KG1 (cell line): ENCODE measurements at regions not wholly inside any gene's neighbourhood (a gene's known extent, or its start where the extent isn't known, plus 50 kb on each side); places are given as distances from the start of the nearest gene placed in this dataset.

Source experiments
- DNase-seq: peaks from one replicate; lab custom pipeline; 2025; lab: John Stamatoyannopoulos, UW

DNA sequence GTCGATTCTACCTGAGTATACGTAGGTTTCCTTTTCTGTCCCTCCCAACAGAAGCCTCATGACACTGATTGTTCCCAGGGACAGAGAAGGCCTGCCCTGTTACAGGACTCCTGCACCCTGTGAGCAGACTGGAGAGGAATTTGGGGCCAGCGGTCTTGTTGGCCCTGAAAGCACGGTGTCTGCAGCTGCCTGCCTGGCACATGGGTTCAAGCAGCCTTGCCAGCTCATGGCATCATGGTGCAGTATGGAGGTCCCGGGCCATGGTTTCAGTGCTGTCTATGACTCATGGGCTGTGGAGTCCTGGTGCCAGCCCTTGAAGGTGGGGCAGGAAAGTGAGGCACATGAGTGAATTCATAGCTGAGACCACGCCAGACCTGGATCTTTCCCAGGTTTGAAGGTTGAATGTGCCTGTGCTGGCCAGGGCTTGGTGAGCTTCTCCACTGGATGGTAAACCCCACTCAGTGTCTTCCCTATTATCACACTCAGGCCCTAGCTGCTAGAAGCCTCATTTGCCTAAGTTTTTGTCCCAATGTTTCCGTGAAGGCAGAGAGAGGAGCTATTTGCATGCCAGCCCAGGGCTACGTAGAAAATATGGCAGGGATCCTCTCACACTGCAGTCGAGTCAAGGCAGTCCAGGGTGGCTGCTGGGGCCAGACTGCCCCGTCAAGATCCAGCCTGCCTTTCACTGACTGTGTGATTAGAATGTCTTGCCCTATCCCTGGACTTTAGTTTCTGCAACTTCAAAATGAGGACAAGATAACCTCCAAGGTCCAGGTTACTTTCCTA, 277.2 kb upstream of the CCL2 start:
- no peak for DNase-seq

DNA sequence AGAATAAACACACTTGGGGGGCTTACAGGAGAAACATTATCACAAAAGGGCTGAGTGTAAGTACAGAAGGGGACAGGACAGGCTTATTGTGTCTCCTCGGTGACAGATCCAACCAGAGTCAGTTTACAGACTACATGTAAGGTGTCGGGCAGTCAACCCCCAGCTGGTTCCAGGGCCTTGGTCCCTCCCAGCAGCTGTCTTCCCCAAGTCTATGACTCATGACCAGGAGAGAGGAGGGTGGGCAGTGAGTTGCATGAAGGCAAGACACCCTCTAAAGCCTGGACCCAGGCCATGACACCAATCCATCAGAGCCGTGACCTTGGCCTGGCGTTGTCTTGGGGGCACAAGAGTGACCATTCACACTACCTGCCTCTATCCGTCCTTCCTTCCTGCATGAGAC, 276.2 kb upstream of the CCL2 start:
- no peak for DNase-seq

DNA sequence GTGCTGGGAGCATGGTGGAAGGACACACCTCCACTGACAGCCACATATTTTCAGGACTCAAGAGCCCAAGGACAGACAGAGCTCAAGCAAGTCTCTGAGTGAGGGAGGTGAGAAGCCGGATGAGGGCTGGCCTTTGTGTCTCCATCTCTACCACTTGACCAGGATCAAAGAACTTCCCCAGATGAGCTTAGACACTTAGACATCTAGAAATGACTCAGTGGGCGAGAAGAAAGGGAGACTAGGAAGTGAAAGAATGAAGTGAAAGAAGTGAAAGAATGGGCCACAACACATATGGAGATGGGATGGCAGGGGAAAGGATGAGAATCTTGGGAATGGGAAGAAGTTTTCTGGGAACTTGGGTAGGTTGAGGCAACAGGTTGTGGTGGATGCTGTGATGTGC, 274.9 kb upstream of the CCL2 start:
- DNase-seq: no peak

DNA sequence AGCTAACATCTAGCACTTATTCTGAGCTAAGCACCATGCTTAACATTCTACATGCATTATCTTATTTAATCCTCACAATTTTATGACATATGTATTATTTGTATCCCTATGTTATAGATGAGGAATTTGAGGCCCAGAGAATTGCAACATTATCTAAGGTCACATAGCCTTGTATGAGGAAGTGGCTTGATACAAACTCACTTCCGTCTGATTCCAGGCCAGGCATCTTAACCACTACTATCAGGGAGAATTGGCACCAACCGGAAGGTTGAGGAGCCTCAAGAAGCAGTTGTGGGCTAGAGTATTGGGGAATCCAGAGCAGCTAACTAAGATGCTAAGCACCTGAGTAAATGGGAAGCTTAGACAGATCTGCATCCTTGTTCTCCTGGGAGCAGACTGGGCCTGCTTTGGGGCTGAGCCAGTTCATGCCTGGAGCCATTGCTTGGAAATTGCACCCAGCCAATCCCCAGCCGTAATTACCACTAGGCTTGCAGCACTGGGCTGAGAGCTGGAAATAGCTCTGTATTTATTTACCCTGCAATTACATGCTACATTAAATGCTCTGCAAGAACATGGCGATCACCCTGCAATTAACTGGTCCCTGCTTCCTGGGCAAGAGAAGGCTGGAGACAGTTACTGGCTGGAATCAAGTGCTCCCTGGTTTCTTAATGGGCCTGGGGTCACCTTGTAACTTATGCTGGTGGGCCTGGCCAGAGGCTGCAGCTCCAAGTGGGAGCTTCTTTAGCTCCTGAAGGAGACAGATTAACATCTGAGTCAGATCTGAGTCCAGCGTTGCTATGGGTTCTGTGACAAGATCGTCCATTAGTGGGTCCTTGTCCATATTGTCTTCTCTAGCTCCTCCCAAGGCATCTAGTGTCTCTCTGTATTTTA, 273.1 kb upstream of the CCL2 start:
- no peak for DNase-seq

DNA sequence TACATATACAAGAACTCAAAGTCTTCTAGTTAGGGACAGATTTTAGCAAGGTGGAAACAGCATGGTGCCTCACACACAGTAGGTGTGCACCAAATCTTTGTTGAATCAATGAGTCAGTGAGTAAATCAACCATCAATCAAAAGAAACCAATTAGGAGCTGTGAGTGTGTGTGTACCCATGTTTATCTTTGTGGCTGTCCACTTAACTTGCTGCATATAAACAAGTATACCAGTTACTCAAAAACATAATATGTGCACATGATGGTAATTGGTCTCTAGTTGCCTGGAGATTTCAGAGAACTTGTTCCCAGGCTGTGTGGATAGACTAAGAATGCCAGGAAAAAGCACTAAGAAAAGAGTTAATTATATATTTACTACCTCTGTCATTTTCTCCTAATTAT, 272.2 kb upstream of the CCL2 start:
- no peak for DNase-seq

DNA sequence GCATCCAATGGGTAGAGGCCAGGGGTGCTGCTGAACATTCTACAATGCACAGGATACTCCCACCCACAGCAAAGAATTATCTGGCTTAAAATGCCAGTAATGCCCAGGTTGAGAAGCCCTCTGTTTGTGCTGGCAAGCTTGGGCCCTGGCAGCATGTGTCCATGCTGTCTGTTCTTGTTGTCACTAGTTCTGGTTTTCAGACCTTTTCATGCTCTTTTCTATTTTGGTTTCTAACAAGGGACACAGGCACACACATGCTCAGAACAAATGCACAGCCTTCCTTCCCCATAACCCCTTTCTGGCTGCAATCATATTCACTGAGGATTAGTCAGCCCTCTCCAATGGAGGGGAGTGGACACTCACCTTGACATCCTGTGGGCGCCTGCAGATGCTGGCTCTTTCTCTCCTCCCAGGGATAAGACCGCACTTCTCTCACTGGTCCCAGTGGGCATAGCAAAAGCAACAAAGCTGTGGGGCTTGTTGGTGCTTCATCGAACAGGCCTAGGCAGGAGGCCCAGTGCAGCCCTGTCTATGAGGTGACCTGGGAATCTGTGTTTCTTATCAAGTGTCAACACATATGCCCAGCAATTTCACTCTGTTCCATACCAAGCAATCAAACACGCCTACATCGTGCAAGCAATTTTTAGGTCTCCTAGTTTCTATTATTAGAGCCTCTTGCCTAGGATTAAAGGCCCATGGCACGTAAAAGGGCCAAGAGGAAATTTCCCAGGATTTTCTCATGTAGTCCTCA, 271.1 kb upstream of the CCL2 start:
- DNase-seq: no peak

DNA sequence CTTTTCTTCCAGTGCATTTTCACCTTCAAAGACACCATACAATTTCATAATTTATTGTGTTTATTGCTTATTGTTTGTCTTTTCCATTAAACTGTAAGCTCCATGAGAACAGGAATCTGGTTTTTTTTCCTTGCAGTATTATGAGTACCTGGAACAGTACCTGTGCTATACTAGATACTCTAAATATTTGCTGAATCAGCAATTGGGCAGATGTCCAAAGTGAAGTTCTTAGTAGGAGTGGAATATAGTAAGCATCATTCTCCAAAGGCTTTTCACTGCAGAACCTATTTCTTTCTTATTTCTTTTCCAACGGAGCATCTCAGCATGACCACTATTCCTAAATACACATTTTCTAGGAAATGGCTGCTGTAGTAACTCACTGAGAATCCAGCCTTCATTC, 269.0 kb upstream of the CCL2 start:
- no peak for DNase-seq

DNA sequence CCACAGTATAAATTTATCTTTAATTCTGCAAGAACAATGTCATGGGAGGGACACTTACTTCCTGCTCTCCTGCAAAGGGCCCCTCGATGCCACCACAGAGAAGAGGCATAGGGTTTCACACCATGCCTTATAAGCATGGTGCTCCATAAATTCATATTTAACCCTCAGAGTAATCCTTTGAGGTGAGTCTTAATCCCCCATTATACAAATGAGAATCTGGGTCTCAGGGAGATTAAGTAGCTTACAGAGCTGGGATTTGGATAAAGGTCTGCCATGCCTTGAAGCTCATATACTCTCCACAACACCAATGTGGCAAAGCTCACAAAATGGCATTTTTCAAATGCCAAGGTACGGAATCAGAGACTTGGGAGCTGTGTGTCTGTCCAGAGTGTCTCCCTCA, 268.5 kb upstream of the CCL2 start:
- DNase-seq: no peak

DNA sequence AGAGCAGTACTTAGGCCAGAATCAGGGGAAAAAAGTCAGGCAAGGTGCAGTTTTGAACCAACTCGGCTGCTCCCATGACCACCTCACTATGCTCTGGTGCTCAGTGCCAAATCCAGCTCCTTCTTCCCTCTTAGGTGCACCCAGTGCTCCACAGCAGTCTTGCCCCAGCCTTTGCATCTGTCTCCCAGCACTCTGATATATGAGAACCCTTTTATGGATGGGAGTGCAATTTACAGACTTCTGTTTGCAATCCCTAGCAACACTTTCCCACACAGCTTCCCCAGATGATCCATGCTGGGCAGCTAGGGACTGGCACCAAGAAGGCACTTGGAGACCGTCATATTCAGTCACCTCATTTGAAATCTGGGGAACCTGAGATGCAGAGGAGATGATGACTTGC, 267.9 kb upstream of the CCL2 start:
- DNase-seq: no peak

DNA sequence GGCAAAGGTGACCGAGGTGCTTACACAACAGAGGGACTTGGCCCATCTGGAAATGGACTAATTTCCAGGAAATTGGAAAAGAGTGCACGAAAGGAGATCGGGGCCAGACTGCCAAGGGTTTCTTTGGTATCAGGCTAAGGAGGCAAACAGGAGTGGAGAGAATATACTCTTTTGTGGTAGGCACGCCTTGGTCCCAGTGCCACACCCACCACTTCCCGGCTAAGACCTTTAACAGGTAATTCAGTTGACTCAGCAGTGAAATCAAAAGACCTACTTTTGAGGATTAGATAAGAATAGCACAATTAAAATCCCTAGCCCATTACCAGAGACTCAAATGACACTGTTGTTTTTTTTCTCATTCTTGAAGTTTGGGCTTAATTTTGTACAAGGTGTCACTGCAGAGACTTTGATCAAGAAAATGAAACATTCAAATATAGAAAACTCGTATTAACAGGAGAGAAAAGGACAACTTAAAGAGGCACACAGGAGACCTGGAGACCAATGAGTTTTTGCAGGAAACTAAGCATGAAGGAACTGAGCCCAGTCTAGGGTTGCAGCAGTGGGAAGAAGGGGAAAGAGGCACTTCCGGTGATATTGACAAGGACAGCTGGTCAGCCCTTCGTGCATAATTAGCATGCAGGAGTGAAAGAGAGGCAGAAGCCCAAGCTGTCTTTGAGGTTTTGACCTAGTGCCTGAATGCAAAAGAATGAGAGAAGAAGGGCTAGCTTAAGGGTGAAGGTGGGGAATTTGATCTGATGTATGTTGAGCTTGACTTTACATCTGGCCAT, 265.5 kb upstream of the CCL2 start:
- DNase-seq: no peak

DNA sequence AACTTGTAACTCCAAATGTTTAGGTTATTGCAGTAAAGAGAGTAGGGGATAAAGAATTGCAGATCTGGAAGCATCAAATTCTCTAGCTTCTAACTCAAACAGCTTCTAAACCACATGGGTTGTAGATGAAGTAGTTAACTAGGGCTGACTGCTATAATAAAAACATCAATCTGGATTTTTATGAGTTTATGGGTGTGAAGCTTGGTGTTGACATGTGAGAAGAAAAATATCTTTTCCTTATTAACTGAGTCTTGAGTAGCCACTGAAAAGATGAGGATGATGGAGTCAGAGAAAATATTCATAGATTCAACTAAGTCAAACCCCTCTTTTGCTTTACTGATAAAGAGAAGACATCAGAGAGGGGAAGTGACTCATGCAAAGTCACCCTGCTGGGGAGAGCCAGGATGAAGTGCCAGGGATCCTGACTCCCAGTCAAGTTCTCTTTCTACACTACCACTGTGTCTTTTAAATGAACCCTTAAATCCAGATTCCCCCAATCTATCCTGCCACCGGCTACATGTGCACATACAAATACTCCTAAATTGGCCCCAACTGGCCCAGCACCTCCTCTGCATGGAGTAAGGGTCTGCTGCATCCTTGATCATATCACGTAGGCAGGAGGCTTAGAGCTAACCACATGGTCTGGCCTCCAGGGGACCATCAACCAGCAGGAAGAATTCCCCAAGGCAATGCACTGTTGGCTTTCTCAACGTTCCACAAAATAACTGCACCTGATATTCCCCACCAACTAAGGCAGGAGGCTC, 264.0 kb upstream of the CCL2 start:
- DNase-seq: no peak

DNA sequence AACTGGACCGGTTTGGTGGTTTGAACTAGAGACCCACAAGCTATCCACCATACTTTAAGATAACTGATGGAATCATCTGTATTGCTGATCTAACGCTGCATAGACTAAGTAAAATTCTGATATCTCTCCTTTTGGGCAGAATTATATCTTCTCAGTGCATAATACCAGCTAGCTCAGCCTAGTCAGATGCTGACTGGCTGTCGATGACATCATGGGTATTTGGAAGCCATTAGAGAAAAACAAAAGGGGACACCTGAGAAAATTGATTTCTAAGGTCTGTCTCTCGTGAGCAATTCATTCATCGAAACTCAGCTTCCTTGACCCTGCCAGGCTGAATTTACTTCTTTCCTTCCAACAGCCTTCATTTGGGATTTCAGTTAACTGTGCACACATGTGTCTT, 263.0 kb upstream of the CCL2 start:
- no peak for DNase-seq

DNA sequence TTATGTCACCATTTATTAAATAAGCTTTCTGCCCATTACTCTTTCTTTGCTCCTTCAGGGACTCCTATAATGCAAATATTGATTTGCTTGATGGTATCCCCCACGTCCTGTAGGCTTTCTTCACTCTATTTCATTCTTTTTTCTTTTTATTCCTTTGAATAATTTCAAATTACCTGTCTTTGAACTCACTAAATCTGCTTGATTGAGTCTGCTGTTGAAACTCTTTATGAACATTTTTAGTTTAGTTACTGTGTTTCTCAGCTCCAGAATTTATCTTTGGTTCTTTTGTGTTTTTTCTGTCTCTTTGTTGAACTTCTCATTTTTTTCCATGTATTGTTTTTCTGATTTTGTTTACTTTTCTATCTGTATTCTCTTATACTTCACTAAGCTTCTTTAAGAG, 254.4 kb upstream of the CCL2 start:
- DNase-seq: no peak

DNA sequence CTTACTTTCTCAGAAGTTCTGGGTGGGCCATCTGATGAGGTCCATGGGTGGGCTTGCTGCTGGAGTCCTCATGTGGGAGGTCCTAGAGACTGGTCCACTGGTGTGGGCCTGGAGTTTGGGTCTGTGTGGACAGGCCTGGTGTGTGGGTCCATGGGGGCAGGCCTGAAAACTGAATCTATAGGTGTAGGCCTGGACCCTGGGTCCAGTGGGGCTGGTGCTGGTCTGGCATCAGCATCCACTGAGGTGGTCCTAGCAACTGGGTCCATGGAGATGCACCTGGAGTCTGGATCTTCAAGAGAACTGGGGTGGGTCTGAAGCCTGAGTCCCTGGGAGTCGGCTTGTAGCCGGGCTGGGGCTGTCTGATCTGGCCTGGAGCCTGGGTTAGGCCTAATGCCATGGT, 253.8 kb upstream of the CCL2 start:
- DNase-seq: no peak

DNA sequence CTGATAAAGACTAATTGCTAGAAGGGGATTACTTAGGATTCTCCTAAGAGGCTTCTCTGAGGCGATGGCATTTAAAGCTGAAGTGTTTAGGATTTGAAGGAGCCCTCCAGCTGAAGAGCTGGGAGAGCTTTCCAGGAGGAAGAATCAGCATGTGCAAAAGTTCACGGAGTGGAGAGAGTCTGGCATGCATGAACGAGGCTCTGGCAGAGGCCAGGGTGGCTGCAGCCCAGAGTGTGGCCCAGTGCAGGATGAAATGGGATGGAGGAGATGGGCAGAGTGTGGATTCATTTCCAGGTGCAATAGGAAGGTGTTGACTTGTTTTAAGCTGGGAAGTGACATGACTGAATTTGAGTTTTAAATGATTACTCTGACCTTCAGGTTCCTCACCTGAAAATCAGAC, 249.0 kb upstream of the CCL2 start:
- DNase-seq: no peak

DNA sequence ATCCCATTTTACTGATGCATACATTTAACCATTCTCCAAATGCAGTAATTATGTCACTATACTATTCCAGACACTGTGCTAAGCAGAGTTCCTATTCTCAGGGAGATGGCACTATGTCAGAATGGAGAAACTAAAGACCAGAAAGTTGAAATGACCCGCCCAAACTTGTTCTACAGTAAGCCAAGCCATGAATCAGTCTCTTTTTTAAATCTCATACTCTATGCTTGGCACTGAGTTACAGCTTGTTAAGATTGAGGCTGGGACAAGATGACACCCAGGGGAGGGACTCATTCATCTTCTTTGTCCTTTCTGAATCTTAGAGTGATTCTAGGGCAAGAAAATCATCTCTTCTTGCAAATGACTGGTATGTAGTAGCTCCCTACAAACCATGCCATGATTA, 247.0 kb upstream of the CCL2 start:
- no peak for DNase-seq

DNA sequence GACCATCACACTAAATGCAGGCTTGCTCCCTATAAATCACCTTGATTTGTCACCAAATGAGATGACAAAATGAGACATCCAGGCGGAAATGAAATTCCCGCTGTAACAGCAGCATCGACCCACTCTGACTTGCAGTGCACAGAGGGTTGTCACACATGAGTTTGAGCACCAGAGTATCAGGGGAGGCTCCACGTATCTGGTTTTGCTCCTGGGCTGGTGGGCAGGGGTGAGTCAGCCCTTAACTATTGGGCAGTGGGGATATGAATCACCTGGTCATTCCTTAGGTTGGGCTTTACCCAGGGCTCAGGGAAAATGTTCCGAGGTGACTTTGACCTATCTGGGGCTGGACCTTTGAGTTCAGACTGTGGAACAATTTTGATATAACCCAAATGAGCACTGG, 245.2 kb upstream of the CCL2 start:
- no peak for DNase-seq

DNA sequence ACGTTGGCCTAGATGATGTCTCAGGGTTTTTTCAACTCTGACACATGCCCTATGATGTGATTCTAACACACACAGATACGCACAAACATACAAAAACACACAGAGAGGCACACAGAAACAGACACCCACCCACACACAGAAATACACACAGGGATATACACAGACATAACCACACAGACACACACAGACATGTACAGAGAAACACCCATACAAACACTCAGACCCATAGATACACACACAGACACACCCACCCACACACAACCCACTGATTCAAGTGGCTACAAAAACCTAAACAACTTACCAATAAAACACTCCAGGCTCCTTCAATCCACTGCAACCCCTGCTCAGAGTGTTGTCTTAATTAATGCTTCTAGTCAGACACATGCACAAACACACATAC, 244.6 kb upstream of the CCL2 start:
- DNase-seq: no peak

DNA sequence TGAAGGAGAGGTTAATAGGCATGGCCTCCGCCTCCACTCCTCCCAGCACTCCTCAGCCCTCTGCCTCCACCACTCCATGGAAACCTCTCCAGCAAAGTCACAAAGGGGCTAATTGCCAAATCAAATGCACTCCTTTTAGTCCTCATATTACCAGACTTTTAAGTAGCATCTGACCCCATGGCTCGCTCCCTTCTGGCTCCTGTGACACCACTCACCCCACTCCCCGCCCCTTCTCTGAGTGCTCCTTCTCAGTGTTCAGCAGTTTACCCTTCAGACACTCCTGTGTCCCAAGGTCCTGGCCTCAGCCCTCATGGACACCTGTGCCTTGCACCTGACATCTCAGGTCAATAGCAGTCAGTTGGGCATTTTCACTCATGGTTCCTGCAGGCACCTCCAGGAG, 243.5 kb upstream of the CCL2 start:
- no peak for DNase-seq

DNA sequence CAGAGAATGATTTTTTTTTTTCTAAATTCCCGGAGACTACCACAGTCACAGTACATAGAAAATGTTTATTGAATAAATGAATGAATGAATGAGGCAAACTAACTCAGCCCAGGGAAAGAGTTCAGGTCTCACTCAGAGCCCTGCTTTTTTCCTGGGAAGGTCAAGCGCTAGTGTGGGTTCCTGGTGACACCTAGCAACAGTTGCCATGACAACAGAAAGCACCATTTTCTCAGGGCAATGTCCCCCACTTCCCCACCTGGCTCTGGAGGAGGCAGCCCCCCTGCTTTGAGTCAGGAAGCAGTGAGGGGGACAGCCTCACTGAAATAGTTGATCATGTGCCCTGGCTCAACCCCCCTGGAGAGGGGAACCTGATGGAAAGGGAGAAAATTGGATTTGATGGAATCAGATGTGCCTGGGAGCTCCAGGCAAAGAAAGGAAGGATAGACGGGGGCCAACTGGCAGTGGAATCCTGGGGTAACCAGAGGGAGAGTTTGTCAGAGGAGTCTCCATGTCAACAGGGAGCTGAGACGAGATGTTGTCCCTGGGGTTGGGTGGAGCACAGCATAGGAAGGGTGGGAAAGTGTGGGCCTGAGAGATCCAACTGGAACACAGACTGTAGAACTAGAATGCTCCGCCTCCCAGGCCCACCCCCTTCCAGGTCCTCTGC, 242.2 kb upstream of the CCL2 start:
- no peak for DNase-seq

DNA sequence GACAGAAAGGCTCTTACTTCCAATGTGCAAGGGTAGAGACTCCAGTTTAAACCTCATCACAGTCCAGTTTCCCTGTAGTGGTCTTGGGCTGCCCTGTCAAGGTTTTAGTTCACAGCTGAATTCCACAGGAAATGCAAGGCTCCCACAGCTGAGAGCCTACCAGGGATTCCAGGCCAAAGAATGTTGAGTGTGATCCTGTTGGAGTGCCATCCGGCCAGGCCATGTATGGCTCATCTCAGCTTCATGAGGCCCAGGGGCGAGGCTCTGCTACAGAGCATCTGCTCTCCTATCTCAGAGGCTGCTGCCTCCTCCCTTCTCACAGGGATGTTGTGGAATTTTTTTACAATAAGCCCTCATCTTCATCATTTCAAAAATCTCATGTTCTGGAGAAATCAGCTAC, 239.8 kb upstream of the CCL2 start:
- DNase-seq: no peak
